Caco-2 (cell line): ENCODE measurements at regions not wholly inside any gene's neighbourhood (a gene's known extent, or its start where the extent isn't known, plus 50 kb on each side); places are given as distances from the start of the nearest gene placed in this dataset.

Experiments
- BruUV-seq: library from RNA; stranded (reverse); fragments of 400-500 nt; replicated peaks from 2 replicates; lab custom pipeline; 2021; lab: Mats Ljungman, UMichigan
- CTCF ChIA-PET: fragments of 300-600 bp; sonication (Branson Sonifier 250); formaldehyde crosslinking; loops from one replicate; lab custom pipeline; 2022; ENCODE audit warnings: antibody characterized with exemption; lab: Charles Lee
- POLR2A ChIA-PET: fragments of 300-600 bp; sonication (Branson Sonifier 250); formaldehyde crosslinking; loops from one replicate; lab custom pipeline; 2022; ENCODE audit warnings: antibody characterized with exemption; lab: Charles Lee
- DNase-seq, 2 experiments: peaks; one replicate each; pipeline versions ENCODE4 v3.0.0 to v3.0.0-alpha.2; 2020 to 2022
- H3K27me3 ChIP-seq: replicated peaks from 2 replicates; pipeline ENCODE4 v1.6.0; 2011; ENCODE audit warnings: low read length; ENCODE audit not compliant: control insufficient read depth, insufficient read depth
- H3K36me3 ChIP-seq: 2 replicates; pipeline ENCODE4 v1.5.1; 2011; ENCODE audit warnings: low read length; ENCODE audit not compliant: control insufficient read depth, insufficient read depth
- H3K4me1 ChIP-seq: fragments of 250-450 bp; sonication (Bioruptor Pico); 2 replicates; pipeline ENCODE4 v1.5.1; 2020; ENCODE audit warnings: mild to moderate bottlenecking
- H3K4me3 ChIP-seq: 2 replicates; pipeline ENCODE4 v1.5.1; 2011; ENCODE audit warnings: low read depth, mild to moderate bottlenecking, control low read depth, low read length
- H3K9me3 ChIP-seq: fragments of 250-450 bp; sonication (Bioruptor Pico); 2 replicates; pipeline ENCODE4 v1.5.1; 2020; ENCODE audit warnings: mild to moderate bottlenecking, moderate library complexity
- H3K27ac Mint-ChIP-seq: one replicate; pipeline ENCODE4 v1.8.0; 2022; ENCODE audit warnings: mixed read lengths; ENCODE audit not compliant: unreplicated experiment
- H3K27me3 Mint-ChIP-seq: one replicate; pipeline ENCODE4 v1.8.0; 2022; ENCODE audit warnings: mixed read lengths; ENCODE audit not compliant: insufficient read depth, unreplicated experiment
- H3K36me3 Mint-ChIP-seq: one replicate; pipeline ENCODE4 v1.8.0; 2022; ENCODE audit warnings: mild to moderate bottlenecking, mixed read lengths; ENCODE audit not compliant: insufficient read depth, unreplicated experiment
- H3K4me1 Mint-ChIP-seq: one replicate; pipeline ENCODE4 v1.8.0; 2022; ENCODE audit warnings: low read depth, mixed read lengths; ENCODE audit not compliant: unreplicated experiment
- H3K4me3 Mint-ChIP-seq: one replicate; pipeline ENCODE4 v1.8.0; 2022; ENCODE audit warnings: mild to moderate bottlenecking, moderate library complexity, mixed read lengths; ENCODE audit not compliant: unreplicated experiment
- H3K9me3 Mint-ChIP-seq: one replicate; pipeline ENCODE4 v1.8.0; 2022; ENCODE audit warnings: mixed read lengths; ENCODE audit not compliant: unreplicated experiment
- intact Hi-C: fragments of 100-400 bp; cut with micrococcal nuclease; formaldehyde crosslinking; loops from one replicate; pipeline ENCODE4 v1.10.0; 2022; ENCODE audit not compliant: unreplicated experiment
- TF ChIP-seq, protein P1 (sequence below), 2 experiments: fragments of 200-600 bp in 1 of 2; IDR thresholded peaks; 1 replicate in 1 of 2; 2 replicates in 1 of 2; pipeline versions ENCODE4 v1.5.1 to v1.8.0; 2011 to 2022; ENCODE audit warnings: antibody characterized with exemption in 1 of 2, control low read depth in 1 of 2, inconsistent platforms in 1 of 2, low read depth in 1 of 2, low read length in 1 of 2, mild to moderate bottlenecking in 1 of 2, moderate library complexity in 1 of 2; ENCODE audit not compliant: insufficient read depth in 1 of 2, severe bottlenecking in 1 of 2, unreplicated experiment in 1 of 2

DNA sequence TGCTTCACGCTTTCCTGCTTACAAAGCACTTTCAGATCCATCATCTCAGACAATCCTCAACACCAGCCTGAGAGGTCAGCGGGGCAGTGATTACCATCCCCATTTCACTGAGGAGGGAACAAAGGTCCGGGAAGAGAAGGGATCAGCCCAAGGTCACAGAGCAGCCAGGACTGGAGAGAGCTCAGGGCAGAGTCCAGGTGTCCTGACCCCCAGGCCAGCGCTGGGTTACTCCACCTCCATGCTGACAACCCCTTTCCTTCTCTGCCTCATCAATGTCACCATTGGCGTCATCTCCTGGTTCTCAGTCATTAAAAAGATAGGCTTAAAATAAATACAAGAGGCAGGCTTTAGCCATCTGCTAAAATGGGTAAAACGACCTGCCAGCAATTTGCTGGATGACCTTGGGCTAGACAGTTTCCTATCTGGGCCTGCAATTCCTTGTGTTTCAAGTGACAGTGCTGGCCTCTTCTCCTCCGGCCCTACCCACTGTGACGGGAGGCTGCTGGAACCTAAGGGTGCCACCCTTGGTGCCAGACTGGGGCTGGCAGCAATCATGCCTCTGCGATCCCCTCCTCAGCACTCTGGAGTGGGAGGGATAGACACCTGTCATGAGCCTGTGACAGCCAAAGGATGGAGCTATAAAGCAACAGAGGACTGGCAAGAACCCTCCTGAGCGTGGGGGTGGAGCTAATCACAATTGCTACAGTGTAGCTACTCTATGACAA is 79.5 kb upstream of the CCL1 start:
- Histone ChIP-seq H3K36me3 (no peaks in the 10 kb centered on the region), H3K27me3 (no peaks in the 10 kb centered on the region; the same call in 1 of the 2 replicates), H3K9me3 (no peaks in the 10 kb centered on the region), H3K4me1 (no peaks in the 10 kb centered on the region), H3K4me3 (no peak overlapping the region)
- intact Hi-C loops: no loop called here
- no TSS peak for BruUV-seq
- no peaks in the 10 kb centered on the region for H3K9me3 Mint-ChIP-seq
- POLR2A ChIA-PET: no interaction called here
- no peak overlapping the region for H3K27ac Mint-ChIP-seq
- no peaks in the 10 kb centered on the region for H3K36me3 Mint-ChIP-seq
- DNase-seq: no peak
- TF ChIP-seq, protein P1, sequence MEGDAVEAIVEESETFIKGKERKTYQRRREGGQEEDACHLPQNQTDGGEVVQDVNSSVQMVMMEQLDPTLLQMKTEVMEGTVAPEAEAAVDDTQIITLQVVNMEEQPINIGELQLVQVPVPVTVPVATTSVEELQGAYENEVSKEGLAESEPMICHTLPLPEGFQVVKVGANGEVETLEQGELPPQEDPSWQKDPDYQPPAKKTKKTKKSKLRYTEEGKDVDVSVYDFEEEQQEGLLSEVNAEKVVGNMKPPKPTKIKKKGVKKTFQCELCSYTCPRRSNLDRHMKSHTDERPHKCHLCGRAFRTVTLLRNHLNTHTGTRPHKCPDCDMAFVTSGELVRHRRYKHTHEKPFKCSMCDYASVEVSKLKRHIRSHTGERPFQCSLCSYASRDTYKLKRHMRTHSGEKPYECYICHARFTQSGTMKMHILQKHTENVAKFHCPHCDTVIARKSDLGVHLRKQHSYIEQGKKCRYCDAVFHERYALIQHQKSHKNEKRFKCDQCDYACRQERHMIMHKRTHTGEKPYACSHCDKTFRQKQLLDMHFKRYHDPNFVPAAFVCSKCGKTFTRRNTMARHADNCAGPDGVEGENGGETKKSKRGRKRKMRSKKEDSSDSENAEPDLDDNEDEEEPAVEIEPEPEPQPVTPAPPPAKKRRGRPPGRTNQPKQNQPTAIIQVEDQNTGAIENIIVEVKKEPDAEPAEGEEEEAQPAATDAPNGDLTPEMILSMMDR (IDR thresholded peaks at IDR 0.05; ENCODE audit: insufficient read depth in 1 of 2, low read depth in 1 of 2, low read length in 1 of 2, severe bottlenecking in 1 of 2, unreplicated experiment in 1 of 2): no peak
- CTCF ChIA-PET: no interaction called here
- peaks cover 21% of the 10 kb centered on the region for H3K27me3 Mint-ChIP-seq
- H3K4me1 Mint-ChIP-seq: no peaks in the 10 kb centered on the region
- no peak overlapping the region for H3K4me3 Mint-ChIP-seq

DNA sequence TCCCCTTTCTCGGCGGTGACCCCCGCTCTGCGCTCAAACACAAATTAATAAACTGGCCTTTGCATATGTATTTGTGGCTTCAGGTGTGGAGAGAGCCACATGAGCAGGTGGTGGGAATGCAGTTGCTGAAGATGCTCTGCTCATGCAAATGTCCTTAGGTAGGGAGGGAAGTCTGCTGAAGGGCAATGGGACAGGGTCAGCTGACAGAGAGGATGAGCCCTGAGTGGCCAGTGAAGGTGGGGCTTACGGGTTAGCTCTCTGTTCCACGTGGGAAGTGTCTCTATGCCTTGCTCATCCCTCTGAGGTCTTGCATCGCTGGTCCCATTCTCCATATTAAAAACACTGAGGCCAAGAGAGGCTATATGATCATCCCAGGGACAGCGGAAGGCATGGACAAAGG is 74.2 kb upstream of the CCL1 start:
- intact Hi-C loops: no loop called here
- ChIA-PET CTCF (no interaction called here), POLR2A (no interaction called here)
- DNase-seq: no peak
- H3K4me3 ChIP-seq: no peak overlapping the region
- Mint-ChIP-seq H3K9me3 (no peaks in the 10 kb centered on the region), H3K27ac (no peak overlapping the region), H3K4me1 (no peaks in the 10 kb centered on the region), H3K36me3 (no peaks in the 10 kb centered on the region), H3K27me3 (peaks cover 15% of the 10 kb centered on the region), H3K4me3 (no peak overlapping the region)
- H3K36me3 ChIP-seq: no peaks in the 10 kb centered on the region
- TF ChIP-seq, protein P1 (IDR thresholded peaks at IDR 0.05; ENCODE audit: insufficient read depth in 1 of 2, low read depth in 1 of 2, low read length in 1 of 2, severe bottlenecking in 1 of 2, unreplicated experiment in 1 of 2): no peak
- no peaks in the 10 kb centered on the region for H3K9me3 ChIP-seq
- no peaks in the 10 kb centered on the region for H3K4me1 ChIP-seq
- no TSS peak for BruUV-seq
- no peaks in the 10 kb centered on the region; the same call in 1 of the 2 replicates for H3K27me3 ChIP-seq

DNA sequence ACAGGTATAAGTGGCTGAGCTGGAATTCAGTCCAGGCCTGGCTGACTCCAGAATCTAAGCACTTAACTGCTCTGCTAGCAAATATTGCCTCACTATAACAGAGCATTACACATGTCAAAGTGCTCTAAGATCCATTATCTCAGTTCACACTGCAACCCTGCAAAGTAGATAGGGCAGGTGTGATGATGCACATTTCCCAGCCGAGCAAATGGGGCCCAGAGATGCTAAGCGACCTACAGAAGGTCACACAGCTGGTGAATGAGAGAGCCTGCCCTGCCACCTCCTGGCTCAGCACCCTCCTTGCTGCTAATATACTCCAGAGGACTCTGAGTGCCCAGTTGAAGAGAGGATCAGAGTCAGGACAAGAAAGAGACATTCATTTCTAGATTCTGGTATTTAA is 73.6 kb upstream of the CCL1 start:
- H3K4me1 ChIP-seq: no peaks in the 10 kb centered on the region
- no TSS peak for BruUV-seq
- Mint-ChIP-seq H3K4me3 (no peak overlapping the region), H3K4me1 (no peaks in the 10 kb centered on the region), H3K36me3 (no peaks in the 10 kb centered on the region), H3K9me3 (no peaks in the 10 kb centered on the region), H3K27ac (no peak overlapping the region), H3K27me3 (peaks cover 18% of the 10 kb centered on the region)
- no peak overlapping the region for H3K4me3 ChIP-seq
- H3K27me3 ChIP-seq: no peaks in the 10 kb centered on the region; the same call in 1 of the 2 replicates
- TF ChIP-seq, protein P1 (IDR thresholded peaks at IDR 0.05; ENCODE audit: insufficient read depth in 1 of 2, low read depth in 1 of 2, low read length in 1 of 2, severe bottlenecking in 1 of 2, unreplicated experiment in 1 of 2): no peak
- no peak for DNase-seq
- H3K36me3 ChIP-seq: no peaks in the 10 kb centered on the region
- ChIA-PET CTCF (no interaction called here), POLR2A (no interaction called here)
- intact Hi-C loops: no loop called here
- no peaks in the 10 kb centered on the region for H3K9me3 ChIP-seq
